ENCODE measurements at regions not wholly inside any gene's neighbourhood (a gene's known extent, or its start where the extent isn't known, plus 50 kb on each side); places are given as distances from the start of the nearest gene placed in this dataset.

- TF ChIP-seq POLR2A (IDR thresholded peaks at IDR 0.05): no peak
- TF ChIP-seq, protein P1, sequence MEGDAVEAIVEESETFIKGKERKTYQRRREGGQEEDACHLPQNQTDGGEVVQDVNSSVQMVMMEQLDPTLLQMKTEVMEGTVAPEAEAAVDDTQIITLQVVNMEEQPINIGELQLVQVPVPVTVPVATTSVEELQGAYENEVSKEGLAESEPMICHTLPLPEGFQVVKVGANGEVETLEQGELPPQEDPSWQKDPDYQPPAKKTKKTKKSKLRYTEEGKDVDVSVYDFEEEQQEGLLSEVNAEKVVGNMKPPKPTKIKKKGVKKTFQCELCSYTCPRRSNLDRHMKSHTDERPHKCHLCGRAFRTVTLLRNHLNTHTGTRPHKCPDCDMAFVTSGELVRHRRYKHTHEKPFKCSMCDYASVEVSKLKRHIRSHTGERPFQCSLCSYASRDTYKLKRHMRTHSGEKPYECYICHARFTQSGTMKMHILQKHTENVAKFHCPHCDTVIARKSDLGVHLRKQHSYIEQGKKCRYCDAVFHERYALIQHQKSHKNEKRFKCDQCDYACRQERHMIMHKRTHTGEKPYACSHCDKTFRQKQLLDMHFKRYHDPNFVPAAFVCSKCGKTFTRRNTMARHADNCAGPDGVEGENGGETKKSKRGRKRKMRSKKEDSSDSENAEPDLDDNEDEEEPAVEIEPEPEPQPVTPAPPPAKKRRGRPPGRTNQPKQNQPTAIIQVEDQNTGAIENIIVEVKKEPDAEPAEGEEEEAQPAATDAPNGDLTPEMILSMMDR (IDR thresholded peaks at IDR 0.05): no peak
Measured at GRCh38 chr2:49210191-49210590, 55.9 kb upstream of the FSHR start.
